ENCODE measurements at regions not wholly inside any gene's neighbourhood (a gene's known extent, or its start where the extent isn't known, plus 50 kb on each side); places are given as distances from the start of the nearest gene placed in this dataset.

- TF ChIP-seq POLR2A (IDR thresholded peaks at IDR 0.05; ENCODE audit: low read depth, low read length), result no peak
- TF ChIP-seq POLR2AphosphoS5 (IDR thresholded peaks at IDR 0.05; ENCODE audit: low read depth, low read length), result no peak
- TF ChIP-seq TAF1 (IDR thresholded peaks at IDR 0.05; ENCODE audit: low read depth, low read length), result no peak
- TF ChIP-seq PAX5 (IDR thresholded peaks at IDR 0.05; ENCODE audit: insufficient read depth, low read length, severe bottlenecking), result no peak
Observed at GRCh38 chr9:120212153-120212852, 367.7 kb downstream of the CDK5RAP2 start.

Measured in GM12891 (cell line).